Cardiac muscle cell (in vitro differentiated cells and primary cell): ENCODE measurements at regions not wholly inside any gene's neighbourhood (a gene's known extent, or its start where the extent isn't known, plus 50 kb on each side); places are given as distances from the start of the nearest gene placed in this dataset.
A peak's percentile ranks its signal among the peaks of the same experiment; 100 is the strongest.

Experiments used
- DNase-seq, 2 donors: peaks; one replicate each; pipeline versions ENCODE4 v3.0.0 to v3.0.0-alpha.2; 2010 to 2017; ENCODE audit warnings: low read depth in 1 of 2, low spot score in 1 of 2
- H3K27ac ChIP-seq: fragments of 200-600 bp; sonication (generic); 2 replicates; pipeline ENCODE4 v1.5.1; 2016
- H3K27me3 ChIP-seq: fragments of 200-600 bp; sonication (generic); 2 replicates; pipeline ENCODE4 v1.6.0; 2016; ENCODE audit warnings: control low read depth
- H3K36me3 ChIP-seq: fragments of 200-600 bp; sonication (generic); 2 replicates; pipeline ENCODE4 v1.5.1; 2016; ENCODE audit warnings: control low read depth
- H3K4me1 ChIP-seq: fragments of 200-600 bp; sonication (generic); 2 replicates; pipeline ENCODE4 v1.8.1; 2017; ENCODE audit warnings: low read depth, mild to moderate bottlenecking, mixed run types
- H3K4me3 ChIP-seq: fragments of 200-600 bp; sonication (generic); 2 replicates; pipeline ENCODE4 v1.5.1; 2016; ENCODE audit warnings: mild to moderate bottlenecking
- H3K9me3 ChIP-seq: fragments of 200-600 bp; sonication (generic); 2 replicates; pipeline ENCODE4 v1.5.1; 2017; ENCODE audit warnings: low read depth, mild to moderate bottlenecking, control low read depth
- TF ChIP-seq, protein P1 (sequence below): IDR thresholded peaks from 2 replicates; pipeline ENCODE4 v1.5.1; 2012; ENCODE audit warnings: low read depth, mild to moderate bottlenecking, low read length

DNA sequence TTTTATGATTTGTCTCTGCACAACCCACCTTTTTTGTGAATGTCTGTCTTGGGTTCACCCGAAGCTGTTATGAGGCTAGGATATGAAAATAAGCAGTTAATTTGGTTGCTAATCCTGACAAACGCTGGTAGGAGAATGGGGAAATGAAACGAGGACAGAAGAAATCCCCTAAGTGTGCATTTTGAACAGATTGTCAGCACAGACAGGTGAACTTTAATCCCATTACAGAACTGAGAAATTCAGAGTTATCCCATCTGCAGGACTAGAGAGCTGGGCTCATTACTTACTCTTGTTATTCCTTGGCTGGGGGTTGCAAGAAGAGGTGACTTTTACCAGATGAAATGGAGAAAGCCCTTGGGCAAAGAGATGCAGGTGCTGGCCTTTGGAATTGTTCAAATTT is 123.3 kb upstream of the NYAP2 start:
- H3K4me1 ChIP-seq, result no peaks in the 10 kb centered on the region
- H3K27me3 ChIP-seq, result no peaks in the 10 kb centered on the region
- H3K27ac ChIP-seq, result no peak overlapping the region
- TF ChIP-seq, protein P1, sequence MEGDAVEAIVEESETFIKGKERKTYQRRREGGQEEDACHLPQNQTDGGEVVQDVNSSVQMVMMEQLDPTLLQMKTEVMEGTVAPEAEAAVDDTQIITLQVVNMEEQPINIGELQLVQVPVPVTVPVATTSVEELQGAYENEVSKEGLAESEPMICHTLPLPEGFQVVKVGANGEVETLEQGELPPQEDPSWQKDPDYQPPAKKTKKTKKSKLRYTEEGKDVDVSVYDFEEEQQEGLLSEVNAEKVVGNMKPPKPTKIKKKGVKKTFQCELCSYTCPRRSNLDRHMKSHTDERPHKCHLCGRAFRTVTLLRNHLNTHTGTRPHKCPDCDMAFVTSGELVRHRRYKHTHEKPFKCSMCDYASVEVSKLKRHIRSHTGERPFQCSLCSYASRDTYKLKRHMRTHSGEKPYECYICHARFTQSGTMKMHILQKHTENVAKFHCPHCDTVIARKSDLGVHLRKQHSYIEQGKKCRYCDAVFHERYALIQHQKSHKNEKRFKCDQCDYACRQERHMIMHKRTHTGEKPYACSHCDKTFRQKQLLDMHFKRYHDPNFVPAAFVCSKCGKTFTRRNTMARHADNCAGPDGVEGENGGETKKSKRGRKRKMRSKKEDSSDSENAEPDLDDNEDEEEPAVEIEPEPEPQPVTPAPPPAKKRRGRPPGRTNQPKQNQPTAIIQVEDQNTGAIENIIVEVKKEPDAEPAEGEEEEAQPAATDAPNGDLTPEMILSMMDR, result no peak
- H3K4me3 ChIP-seq, result no peak overlapping the region
- no peak for DNase-seq
- no peaks in the 10 kb centered on the region for H3K36me3 ChIP-seq
- no peaks in the 10 kb centered on the region for H3K9me3 ChIP-seq

DNA sequence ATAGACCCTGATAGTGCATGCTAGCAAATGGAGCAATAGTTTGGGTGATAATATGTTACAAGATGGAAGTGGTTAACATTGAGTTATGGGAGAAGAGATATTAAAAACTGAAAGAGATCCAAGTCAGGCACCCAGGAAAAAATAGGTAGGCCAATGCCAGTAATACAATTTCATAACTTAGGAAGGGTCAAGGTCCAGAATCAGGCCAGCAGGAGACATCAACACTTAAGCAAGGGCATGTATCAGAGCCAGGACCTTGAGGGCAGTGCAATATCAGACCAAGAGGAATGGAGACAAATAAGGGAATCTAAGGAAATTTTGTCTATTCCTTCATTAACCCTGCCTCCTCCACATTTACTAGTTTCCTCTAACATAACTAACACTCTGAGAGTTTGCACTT is 124.1 kb upstream of the NYAP2 start:
- no peak overlapping the region for H3K4me3 ChIP-seq
- TF ChIP-seq, protein P1, result no peak
- no peak for DNase-seq
- no peaks in the 10 kb centered on the region for H3K27me3 ChIP-seq
- H3K4me1 ChIP-seq, result no peaks in the 10 kb centered on the region
- H3K9me3 ChIP-seq, result no peaks in the 10 kb centered on the region
- H3K27ac ChIP-seq, result no peak overlapping the region
- no peaks in the 10 kb centered on the region for H3K36me3 ChIP-seq

DNA sequence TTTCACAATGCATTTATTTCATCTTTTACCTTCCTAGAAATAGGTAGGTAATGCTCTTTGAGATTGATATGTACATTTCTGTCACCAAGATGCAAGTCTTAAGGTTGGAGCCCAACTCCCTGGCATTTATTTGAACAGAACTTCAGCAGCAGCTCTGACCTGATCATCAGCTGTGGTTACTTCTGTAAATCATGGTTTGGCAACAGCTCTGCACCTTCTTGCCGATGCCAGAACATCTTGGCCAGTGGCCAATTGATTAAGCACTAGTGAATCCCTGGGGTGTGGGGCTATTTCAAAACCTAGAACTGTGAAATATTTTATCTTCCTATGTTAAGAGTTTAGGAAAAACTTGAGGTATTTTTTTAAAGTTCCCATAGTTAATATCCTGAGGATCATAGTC is 124.8 kb upstream of the NYAP2 start:
- peak in 1 of 2 donors; percentile 21 for DNase-seq
- TF ChIP-seq, protein P1, result no peak
- Histone ChIP-seq H3K27ac (no peak overlapping the region), H3K4me3 (no peak overlapping the region), H3K36me3 (no peaks in the 10 kb centered on the region), H3K9me3 (no peaks in the 10 kb centered on the region), H3K4me1 (no peaks in the 10 kb centered on the region), H3K27me3 (no peaks in the 10 kb centered on the region)

DNA sequence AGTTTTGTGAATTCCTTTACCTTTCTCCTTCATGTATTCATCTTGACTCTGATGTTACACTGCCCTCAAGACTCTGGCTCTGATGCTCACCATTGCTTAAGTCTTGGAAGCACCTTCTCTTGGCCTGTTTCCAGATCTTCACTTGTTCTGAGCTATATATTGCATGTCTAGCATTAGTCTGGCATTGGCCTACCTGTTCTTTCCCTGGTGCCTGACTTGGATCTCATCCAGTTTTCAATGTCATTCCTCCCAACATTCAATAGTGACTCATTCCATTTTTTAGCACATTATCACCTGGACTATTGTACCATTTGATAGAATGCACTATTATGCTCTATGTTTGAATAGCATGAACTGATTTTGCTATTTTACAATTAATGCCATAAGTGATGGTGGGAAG is 127.3 kb upstream of the NYAP2 start:
- H3K36me3 ChIP-seq, result no peaks in the 10 kb centered on the region

DNA sequence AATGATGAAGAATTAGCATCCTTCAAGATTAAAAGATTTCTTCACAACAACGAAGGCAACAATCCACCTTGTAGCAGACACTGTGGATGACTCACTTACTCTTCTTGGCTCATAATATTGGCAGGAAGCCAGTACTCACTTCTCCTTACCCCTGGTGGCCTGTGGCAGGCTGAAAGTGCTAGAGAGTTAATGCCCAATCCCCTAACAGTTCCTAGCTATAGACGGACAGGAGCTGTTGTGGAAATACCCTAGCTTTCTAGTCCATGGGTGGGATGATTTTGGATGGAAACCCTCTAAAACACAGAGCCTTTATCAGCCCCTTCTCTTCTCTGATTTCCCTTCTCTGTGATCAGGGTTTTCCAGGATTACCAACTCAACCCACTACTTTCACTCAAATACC is 128.6 kb upstream of the NYAP2 start:
- H3K27ac ChIP-seq, result no peak overlapping the region
- TF ChIP-seq, protein P1, result no peak
- no peaks in the 10 kb centered on the region for H3K36me3 ChIP-seq

More for the DNA sequence above, 127.3 kb upstream of the NYAP2 start:
- H3K9me3 ChIP-seq, result no peaks in the 10 kb centered on the region
- TF ChIP-seq, protein P1, result no peak
- H3K4me1 ChIP-seq, result no peaks in the 10 kb centered on the region
- no peak overlapping the region for H3K4me3 ChIP-seq
- no peaks in the 10 kb centered on the region for H3K27me3 ChIP-seq
- no peak overlapping the region for H3K27ac ChIP-seq
- DNase-seq, result no peak

DNA sequence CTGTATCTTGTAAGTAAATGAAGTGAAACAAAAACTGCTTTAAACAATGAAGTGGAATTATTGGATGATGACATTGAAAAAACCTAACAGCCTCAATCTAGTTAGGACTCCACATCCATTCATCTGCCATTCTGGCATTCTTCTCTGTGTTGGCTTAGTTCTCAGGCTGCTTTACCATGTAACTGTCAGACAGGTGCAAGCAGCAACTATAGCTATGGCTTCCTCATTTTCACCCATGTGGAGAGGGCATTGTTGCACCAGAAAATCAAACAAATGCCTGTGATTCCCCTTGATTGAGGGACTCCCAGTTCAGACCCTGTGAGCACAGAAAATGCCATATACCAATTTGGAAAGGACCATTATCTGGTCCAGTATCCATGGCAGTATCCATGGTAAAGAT is 129.5 kb upstream of the NYAP2 start:
- Histone ChIP-seq H3K4me3 (no peak overlapping the region), H3K36me3 (no peaks in the 10 kb centered on the region), H3K4me1 (no peaks in the 10 kb centered on the region), H3K9me3 (no peaks in the 10 kb centered on the region), H3K27me3 (no peaks in the 10 kb centered on the region), H3K27ac (no peak overlapping the region)
- TF ChIP-seq, protein P1, result no peak
- DNase-seq, result no peak

More for the DNA sequence above, 128.6 kb upstream of the NYAP2 start:
- peak; percentile 35 to 38 for DNase-seq
- Histone ChIP-seq H3K9me3 (no peaks in the 10 kb centered on the region), H3K4me3 (no peak overlapping the region), H3K4me1 (no peaks in the 10 kb centered on the region), H3K27me3 (no peaks in the 10 kb centered on the region)
